SU-DHL-6 (cell line): ENCODE measurements at regions not wholly inside any gene's neighbourhood (a gene's known extent, or its start where the extent isn't known, plus 50 kb on each side); places are given as distances from the start of the nearest gene placed in this dataset.

Experiments
- H2AFZ ChIP-seq: fragments of 200-600 bp; sonication (generic); 2 replicates; pipeline ENCODE4 v1.6.1; 2014; ENCODE audit warnings: low read depth, mild to moderate bottlenecking, moderate library complexity, mixed read lengths, antibody characterized with exemption, low read length; ENCODE audit not compliant: severe bottlenecking
- H3F3A ChIP-seq: fragments of 200-600 bp; shearing (Covaris generic); 2 replicates; pipeline ENCODE4 v1.6.0; 2016; ENCODE audit warnings: antibody characterized with exemption, mild to moderate bottlenecking; ENCODE audit not compliant: insufficient read depth
- H3K27ac ChIP-seq: fragments of 200-600 bp; sonication (generic); 2 replicates; pipeline ENCODE4 v1.5.1; 2016; ENCODE audit warnings: low read depth, mild to moderate bottlenecking, low read length, moderate library complexity, mixed read lengths
- H3K27me3 ChIP-seq: fragments of 200-600 bp; sonication (generic), shearing (Covaris generic); 2 replicates; pipeline ENCODE4 v1.6.0; 2014; ENCODE audit warnings: mild to moderate bottlenecking, low read length
- H3K36me3 ChIP-seq: fragments of 200-600 bp; sonication (generic); 2 replicates; pipeline ENCODE4 v1.6.1; 2014; ENCODE audit warnings: mild to moderate bottlenecking, low read length, mixed read lengths
- H3K4me2 ChIP-seq: fragments of 300-600, 200-600 bp; shearing (Covaris generic), sonication (generic); 2 replicates; pipeline ENCODE4 v1.6.0; 2014; ENCODE audit warnings: low read length, low read depth, mild to moderate bottlenecking; ENCODE audit not compliant: poor library complexity, severe bottlenecking
- H3K4me3 ChIP-seq: fragments of 200-600 bp; sonication (generic); 2 replicates; pipeline ENCODE4 v1.5.1; 2014; ENCODE audit warnings: antibody characterized with exemption, low read length, mild to moderate bottlenecking, mixed read lengths; ENCODE audit not compliant: insufficient read depth, poor library complexity, severe bottlenecking
- H3K79me2 ChIP-seq: fragments of 200-600 bp; sonication (generic); 2 replicates; pipeline ENCODE4 v1.6.1; 2014; ENCODE audit warnings: mild to moderate bottlenecking, low read length, moderate library complexity; ENCODE audit not compliant: insufficient read depth
- H3K9ac ChIP-seq: fragments of 200-600 bp; sonication (generic); 2 replicates; pipeline ENCODE4 v1.7.0; 2014; ENCODE audit warnings: mild to moderate bottlenecking, low read length
- H3K9me2 ChIP-seq: fragments of 200-600 bp; sonication (generic); replicated peaks from 2 replicates; pipeline ENCODE4 v1.6.1; 2014; ENCODE audit warnings: low read length; ENCODE audit not compliant: insufficient read depth
- H3K9me3 ChIP-seq: fragments of 200-600 bp; sonication (generic); 2 replicates; pipeline ENCODE4 v1.6.1; 2014; ENCODE audit warnings: low read length, mixed read lengths; ENCODE audit not compliant: insufficient read depth
- H4K20me1 ChIP-seq: fragments of 200-600 bp; sonication (generic); 2 replicates; pipeline ENCODE4 v1.6.1; 2014; ENCODE audit warnings: low read depth, mild to moderate bottlenecking, antibody characterized with exemption, low read length, moderate library complexity, mixed read lengths
- EZH2phosphoT487 ChIP-seq: fragments of 200-600 bp; sonication (generic), shearing (Covaris generic); conservative IDR thresholded peaks from 2 replicates; pipeline ENCODE4 v1.6.1; 2018; ENCODE audit warnings: mild to moderate bottlenecking, antibody characterized with exemption, low read length, moderate library complexity, mixed read lengths
- TF ChIP-seq, protein P1 (sequence below): fragments of 200-600 bp; sonication (generic); IDR thresholded peaks from one replicate; pipeline ENCODE4 v1.5.1; 2017; ENCODE audit warnings: antibody characterized with exemption, mild to moderate bottlenecking, low read length, moderate library complexity; ENCODE audit not compliant: insufficient read depth, poor library complexity, severe bottlenecking

DNA sequence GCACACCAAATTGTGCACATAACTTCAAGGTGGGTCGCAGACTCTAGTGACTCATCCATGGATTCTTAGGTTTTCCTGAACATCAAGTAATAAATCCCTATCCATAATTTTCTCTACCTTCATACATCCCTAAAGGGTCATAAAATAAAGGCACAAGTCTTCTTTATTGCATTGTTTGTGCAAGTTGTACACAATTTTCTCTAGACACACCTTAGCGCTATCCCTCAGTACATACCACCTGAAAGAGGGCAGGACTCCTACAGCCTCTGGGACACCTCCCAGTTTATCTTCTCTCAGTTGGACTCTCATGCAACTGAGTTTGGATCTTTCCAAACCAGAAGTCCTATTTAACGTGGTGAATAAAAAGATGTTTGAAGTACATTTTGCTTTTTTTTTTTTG is 168.5 kb upstream of the BMP4 start:
- TF ChIP-seq, protein P1, sequence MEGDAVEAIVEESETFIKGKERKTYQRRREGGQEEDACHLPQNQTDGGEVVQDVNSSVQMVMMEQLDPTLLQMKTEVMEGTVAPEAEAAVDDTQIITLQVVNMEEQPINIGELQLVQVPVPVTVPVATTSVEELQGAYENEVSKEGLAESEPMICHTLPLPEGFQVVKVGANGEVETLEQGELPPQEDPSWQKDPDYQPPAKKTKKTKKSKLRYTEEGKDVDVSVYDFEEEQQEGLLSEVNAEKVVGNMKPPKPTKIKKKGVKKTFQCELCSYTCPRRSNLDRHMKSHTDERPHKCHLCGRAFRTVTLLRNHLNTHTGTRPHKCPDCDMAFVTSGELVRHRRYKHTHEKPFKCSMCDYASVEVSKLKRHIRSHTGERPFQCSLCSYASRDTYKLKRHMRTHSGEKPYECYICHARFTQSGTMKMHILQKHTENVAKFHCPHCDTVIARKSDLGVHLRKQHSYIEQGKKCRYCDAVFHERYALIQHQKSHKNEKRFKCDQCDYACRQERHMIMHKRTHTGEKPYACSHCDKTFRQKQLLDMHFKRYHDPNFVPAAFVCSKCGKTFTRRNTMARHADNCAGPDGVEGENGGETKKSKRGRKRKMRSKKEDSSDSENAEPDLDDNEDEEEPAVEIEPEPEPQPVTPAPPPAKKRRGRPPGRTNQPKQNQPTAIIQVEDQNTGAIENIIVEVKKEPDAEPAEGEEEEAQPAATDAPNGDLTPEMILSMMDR: no peak
- no peak for TF ChIP-seq EZH2phosphoT487
- Histone ChIP-seq H3K9me2 (no peaks in the 10 kb centered on the region), H3K9me3 (no peaks in the 10 kb centered on the region), H3K27ac (no peak overlapping the region), H3K36me3 (no peaks in the 10 kb centered on the region), H2AFZ (no peak overlapping the region), H4K20me1 (no peaks in the 10 kb centered on the region), H3K9ac (no peak overlapping the region), H3K4me3 (no peak overlapping the region), H3K79me2 (no peaks in the 10 kb centered on the region), H3F3A (no peaks in the 10 kb centered on the region), H3K27me3 (no peaks in the 10 kb centered on the region), H3K4me2 (no peak overlapping the region)

DNA sequence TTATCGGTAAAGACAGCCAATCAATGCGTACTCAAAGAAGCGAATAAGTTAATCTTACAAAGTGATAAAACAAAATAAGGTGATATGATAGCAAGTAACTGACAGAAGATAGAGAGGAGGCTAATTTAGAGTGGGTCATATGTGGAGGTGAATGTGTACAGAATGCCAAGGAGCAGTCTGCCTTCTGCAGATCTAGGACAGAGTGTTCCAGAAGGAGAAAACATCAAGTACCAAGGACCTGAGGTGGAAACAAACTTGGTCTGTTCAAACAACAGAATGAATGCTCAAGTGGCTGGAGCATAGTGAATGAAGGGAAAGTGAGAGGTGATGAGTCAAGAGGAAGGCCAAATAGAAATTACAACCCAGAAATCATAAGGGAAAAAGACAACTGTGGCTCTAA is 170.3 kb upstream of the BMP4 start:
- H3K27me3 ChIP-seq: no peaks in the 10 kb centered on the region
- TF ChIP-seq, protein P1: no peak
- TF ChIP-seq EZH2phosphoT487: no peak
- no peaks in the 10 kb centered on the region for H4K20me1 ChIP-seq
- H3K4me2 ChIP-seq: no peak overlapping the region
- no peak overlapping the region for H3K27ac ChIP-seq
- H3K79me2 ChIP-seq: no peaks in the 10 kb centered on the region
- no peaks in the 10 kb centered on the region for H3K36me3 ChIP-seq
- no peak overlapping the region for H3K9ac ChIP-seq
- H3K9me3 ChIP-seq: no peaks in the 10 kb centered on the region
- no peaks in the 10 kb centered on the region for H3F3A ChIP-seq
- no peak overlapping the region for H3K4me3 ChIP-seq
- no peak overlapping the region for H2AFZ ChIP-seq
- H3K9me2 ChIP-seq: no peaks in the 10 kb centered on the region

DNA sequence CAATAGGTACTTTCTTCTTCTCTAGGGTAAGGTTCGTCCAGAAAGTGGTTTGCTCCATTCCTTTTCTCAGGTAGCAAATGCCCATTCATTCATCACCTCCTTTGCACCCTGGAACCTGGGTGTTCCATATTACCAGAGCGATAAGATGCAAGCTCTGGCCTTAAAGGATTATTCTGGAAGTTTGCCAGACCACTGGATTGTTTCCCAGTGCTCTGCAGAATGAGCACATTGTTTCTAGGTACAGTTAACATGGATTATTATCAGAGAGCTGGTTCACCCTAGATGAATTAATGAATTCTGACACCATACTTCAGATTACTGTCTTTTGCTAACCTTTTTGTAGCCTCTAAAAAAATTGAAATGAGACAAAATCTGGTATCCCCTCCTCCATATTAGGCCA is 170.9 kb upstream of the BMP4 start:
- no peaks in the 10 kb centered on the region for H3K36me3 ChIP-seq
- no peaks in the 10 kb centered on the region for H4K20me1 ChIP-seq
- no peaks in the 10 kb centered on the region for H3F3A ChIP-seq
- no peak overlapping the region for H3K9ac ChIP-seq
- no peak overlapping the region for H2AFZ ChIP-seq
- no peaks in the 10 kb centered on the region for H3K27me3 ChIP-seq
- TF ChIP-seq EZH2phosphoT487: no peak
- TF ChIP-seq, protein P1: no peak
- no peak overlapping the region for H3K27ac ChIP-seq
- no peak overlapping the region for H3K4me3 ChIP-seq
- no peaks in the 10 kb centered on the region for H3K9me2 ChIP-seq
- H3K4me2 ChIP-seq: no peak overlapping the region
- no peaks in the 10 kb centered on the region for H3K79me2 ChIP-seq
- no peaks in the 10 kb centered on the region for H3K9me3 ChIP-seq
